ENCODE measurements at regions not wholly inside any gene's neighbourhood (a gene's known extent, or its start where the extent isn't known, plus 50 kb on each side); places are given as distances from the start of the nearest gene placed in this dataset.

GRCh38 chr2:126463892-126464674 lies 191.9 kb upstream of the GYPC start:
- no peak for TF ChIP-seq CTCF (IDR thresholded peaks at IDR 0.05)
- no peak for TF ChIP-seq POLR2A (IDR thresholded peaks at IDR 0.05)
